ENCODE measurements at regions not wholly inside any gene's neighbourhood (a gene's known extent, or its start where the extent isn't known, plus 50 kb on each side); places are given as distances from the start of the nearest gene placed in this dataset.

GRCh38 chr7:21071561-21072501, 285.1 kb upstream of the SP8 start:
- H3K4me1 ChIP-seq: no peaks in the 10 kb centered on the region
- intact Hi-C loops (cut with DNase I): no loop called here
- no peak overlapping the region for H3K4me3 ChIP-seq
- H3K9me3 ChIP-seq: no peaks in the 10 kb centered on the region
- DNase-seq (ENCODE audit: extremely low spot score in 2 of 2): no peak
- H3K36me3 ChIP-seq: no peaks in the 10 kb centered on the region
- no peaks in the 10 kb centered on the region for H3K27me3 ChIP-seq
- TF ChIP-seq POLR2A (IDR thresholded peaks at IDR 0.05) (no peak), POLR2AphosphoS5 (IDR thresholded peaks at IDR 0.05; ENCODE audit: insufficient read depth in 1 of 2, low read depth in 1 of 2) (no peak)
- TF ChIP-seq, protein P1, sequence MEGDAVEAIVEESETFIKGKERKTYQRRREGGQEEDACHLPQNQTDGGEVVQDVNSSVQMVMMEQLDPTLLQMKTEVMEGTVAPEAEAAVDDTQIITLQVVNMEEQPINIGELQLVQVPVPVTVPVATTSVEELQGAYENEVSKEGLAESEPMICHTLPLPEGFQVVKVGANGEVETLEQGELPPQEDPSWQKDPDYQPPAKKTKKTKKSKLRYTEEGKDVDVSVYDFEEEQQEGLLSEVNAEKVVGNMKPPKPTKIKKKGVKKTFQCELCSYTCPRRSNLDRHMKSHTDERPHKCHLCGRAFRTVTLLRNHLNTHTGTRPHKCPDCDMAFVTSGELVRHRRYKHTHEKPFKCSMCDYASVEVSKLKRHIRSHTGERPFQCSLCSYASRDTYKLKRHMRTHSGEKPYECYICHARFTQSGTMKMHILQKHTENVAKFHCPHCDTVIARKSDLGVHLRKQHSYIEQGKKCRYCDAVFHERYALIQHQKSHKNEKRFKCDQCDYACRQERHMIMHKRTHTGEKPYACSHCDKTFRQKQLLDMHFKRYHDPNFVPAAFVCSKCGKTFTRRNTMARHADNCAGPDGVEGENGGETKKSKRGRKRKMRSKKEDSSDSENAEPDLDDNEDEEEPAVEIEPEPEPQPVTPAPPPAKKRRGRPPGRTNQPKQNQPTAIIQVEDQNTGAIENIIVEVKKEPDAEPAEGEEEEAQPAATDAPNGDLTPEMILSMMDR (IDR thresholded peaks at IDR 0.05): no peak
- H3K27ac ChIP-seq: no peak overlapping the region

DNA sequence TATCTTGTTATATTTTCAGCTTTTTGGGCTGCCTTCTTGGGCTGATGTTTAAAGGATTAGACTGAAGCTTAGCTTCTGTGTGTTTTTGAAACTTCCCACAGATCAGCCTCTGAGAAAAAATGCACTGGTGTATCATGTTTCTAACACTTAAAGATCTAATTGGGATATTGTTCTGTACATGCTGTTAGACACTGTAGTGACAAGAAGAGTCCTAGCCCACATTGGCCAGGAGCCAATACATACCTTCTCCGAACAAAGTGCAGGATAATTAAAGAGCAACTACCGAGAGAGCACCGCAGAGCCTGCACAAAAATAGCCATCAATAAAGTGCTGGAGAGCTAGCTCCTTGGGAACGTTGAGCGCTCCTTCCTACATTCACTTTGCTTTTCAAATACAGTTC, 289.4 kb upstream of the SP8 start:
- DNase-seq (ENCODE audit: extremely low spot score in 2 of 2): no peak
- intact Hi-C loops (cut with DNase I): no loop called here

DNA sequence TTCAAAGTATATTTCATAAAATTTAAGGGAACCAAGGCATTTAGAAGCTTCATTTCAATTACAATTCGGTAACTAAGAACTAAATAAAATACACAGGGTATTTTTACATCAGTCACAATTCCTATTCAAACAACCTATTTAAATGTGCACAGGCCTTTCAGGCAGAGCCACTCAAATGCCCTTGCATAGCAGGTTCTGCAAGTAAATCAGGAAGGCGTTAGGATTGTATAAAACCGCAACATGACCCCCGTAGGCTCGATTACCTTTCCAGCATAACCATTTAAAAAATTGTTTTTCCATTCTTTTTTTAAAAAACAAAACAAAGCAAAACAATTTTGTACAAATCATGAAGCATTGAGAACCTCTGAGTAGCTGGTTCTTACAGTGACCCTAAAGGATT, 289.9 kb upstream of the SP8 start:
- intact Hi-C loops (cut with DNase I): no loop called here
- TF ChIP-seq POLR2AphosphoS5 (IDR thresholded peaks at IDR 0.05; ENCODE audit: insufficient read depth in 1 of 2, low read depth in 1 of 2) (peak in 1 of 2 donors; percentile 20), POLR2A (IDR thresholded peaks at IDR 0.05) (no peak)
- TF ChIP-seq, protein P1 (IDR thresholded peaks at IDR 0.05): no peak
- Histone ChIP-seq H3K27me3 (no peaks in the 10 kb centered on the region), H3K27ac (no peak overlapping the region), H3K4me1 (no peaks in the 10 kb centered on the region), H3K36me3 (no peaks in the 10 kb centered on the region), H3K9me3 (no peaks in the 10 kb centered on the region), H3K4me3 (no peak overlapping the region)
- no peak for DNase-seq (ENCODE audit: extremely low spot score in 2 of 2)

More for the DNA sequence above, 289.4 kb upstream of the SP8 start:
- Histone ChIP-seq H3K36me3 (no peaks in the 10 kb centered on the region), H3K27me3 (no peaks in the 10 kb centered on the region), H3K4me1 (no peaks in the 10 kb centered on the region), H3K27ac (no peak overlapping the region), H3K9me3 (no peaks in the 10 kb centered on the region), H3K4me3 (no peak overlapping the region)
- TF ChIP-seq POLR2A (IDR thresholded peaks at IDR 0.05): no peak
- TF ChIP-seq, protein P1 (IDR thresholded peaks at IDR 0.05): no peak
- no peak for TF ChIP-seq POLR2AphosphoS5 (IDR thresholded peaks at IDR 0.05; ENCODE audit: insufficient read depth in 1 of 2, low read depth in 1 of 2)

DNA sequence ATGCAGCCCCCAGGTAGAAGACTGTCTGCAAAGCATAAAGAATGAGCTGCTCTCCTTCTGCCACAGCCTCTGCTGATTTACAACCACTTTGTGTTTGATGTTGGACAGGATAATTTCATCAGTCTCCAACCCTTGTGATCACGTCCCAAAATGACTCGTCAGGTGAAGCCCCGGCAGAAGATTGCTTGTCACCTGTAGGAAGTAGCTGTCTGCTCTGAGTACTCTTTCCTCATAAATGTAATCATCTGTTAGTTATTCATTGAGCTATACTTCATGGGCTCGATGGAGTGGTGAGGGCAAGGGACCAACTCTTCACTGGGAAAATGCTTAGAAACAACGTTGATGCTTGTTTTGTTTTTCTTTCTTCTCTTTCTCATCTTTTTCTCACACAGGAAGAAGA, 290.9 kb upstream of the SP8 start:
- Histone ChIP-seq H3K4me1 (no peaks in the 10 kb centered on the region), H3K4me3 (no peak overlapping the region), H3K36me3 (no peaks in the 10 kb centered on the region), H3K9me3 (no peaks in the 10 kb centered on the region), H3K27me3 (no peaks in the 10 kb centered on the region), H3K27ac (no peak overlapping the region)
- DNase-seq (ENCODE audit: extremely low spot score in 2 of 2): no peak
- intact Hi-C loops (cut with DNase I): no loop called here
- TF ChIP-seq POLR2AphosphoS5 (IDR thresholded peaks at IDR 0.05; ENCODE audit: insufficient read depth in 1 of 2, low read depth in 1 of 2) (no peak), POLR2A (IDR thresholded peaks at IDR 0.05) (no peak)
- TF ChIP-seq, protein P1 (IDR thresholded peaks at IDR 0.05): no peak

DNA sequence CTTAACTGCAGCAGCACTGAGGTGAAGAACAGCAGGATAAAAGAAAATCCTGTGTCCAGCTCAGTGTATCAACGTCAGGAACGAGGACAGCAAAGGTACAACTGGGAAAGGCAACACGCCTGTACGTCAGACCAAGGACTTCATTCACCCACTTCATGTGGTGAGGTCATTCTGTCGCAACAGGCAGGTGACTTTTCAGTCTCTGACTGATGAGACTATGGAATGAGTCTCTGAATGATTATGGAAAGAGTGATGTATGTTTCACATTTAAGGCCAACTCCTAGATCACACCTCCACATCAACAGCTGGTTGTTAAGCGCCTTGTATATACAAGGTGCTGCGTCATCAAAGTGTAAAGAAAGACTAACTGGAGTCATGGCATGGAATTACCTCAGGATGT, 297.6 kb upstream of the SP8 start:
- no peak for TF ChIP-seq POLR2A (IDR thresholded peaks at IDR 0.05)
- TF ChIP-seq, protein P1 (IDR thresholded peaks at IDR 0.05): no peak
- no peak for TF ChIP-seq POLR2AphosphoS5 (IDR thresholded peaks at IDR 0.05; ENCODE audit: insufficient read depth in 1 of 2, low read depth in 1 of 2)
- H3K36me3 ChIP-seq: no peaks in the 10 kb centered on the region
- H3K9me3 ChIP-seq: no peaks in the 10 kb centered on the region
- no peak overlapping the region for H3K4me3 ChIP-seq
- intact Hi-C loops (cut with DNase I): no loop called here
- no peaks in the 10 kb centered on the region for H3K4me1 ChIP-seq
- no peak overlapping the region for H3K27ac ChIP-seq
- DNase-seq (ENCODE audit: extremely low spot score in 2 of 2): no peak
- H3K27me3 ChIP-seq: no peaks in the 10 kb centered on the region
